ENCODE measurements at regions not wholly inside any gene's neighbourhood (a gene's known extent, or its start where the extent isn't known, plus 50 kb on each side); places are given as distances from the start of the nearest gene placed in this dataset.

DNA sequence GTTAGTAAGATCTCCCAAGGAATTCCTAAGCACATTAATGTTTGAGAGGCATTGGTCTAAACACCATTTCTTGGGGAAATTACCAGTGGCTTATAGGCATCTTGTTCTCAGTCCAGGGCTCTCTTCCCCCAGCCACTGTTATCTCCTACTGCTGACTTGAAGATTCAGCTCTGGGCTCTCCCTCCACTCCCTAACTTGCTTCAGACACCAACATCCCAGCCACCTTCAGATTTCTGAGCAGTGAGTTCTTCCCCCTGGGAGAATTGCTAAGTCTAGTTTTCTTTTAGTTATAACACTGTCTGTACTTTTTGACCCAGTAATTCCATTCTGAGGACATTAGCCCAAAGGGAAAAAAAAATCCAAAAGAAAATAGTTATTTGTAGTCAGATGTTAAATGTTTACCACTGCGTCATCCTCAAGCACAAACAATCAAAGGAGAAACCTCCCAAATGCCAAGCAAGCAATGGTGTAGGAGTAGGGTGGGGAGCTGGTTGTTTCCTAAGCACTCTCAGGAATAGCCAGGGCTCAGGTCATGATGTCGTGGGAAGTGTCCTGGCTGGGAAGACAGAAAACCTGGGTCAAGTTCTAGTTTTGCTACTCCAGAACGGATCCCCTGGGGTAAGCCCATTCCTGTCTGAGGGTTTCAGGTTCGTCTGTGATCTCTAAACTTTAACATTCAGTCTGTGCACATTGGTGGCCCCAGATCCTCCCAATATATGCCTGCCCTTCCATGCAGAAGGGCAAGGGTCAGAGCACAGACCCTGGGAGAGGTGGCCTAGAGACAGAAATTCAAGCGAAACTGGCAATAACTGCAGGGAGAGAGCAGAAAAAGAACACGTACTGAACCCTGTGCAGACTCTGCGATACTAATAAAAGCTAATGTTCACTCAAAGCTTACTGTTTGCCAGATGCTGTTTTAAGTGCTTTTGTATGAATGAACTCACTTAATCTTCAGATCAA, 191.1 kb upstream of the FGGY start:
- H3K27ac ChIP-seq: peak overlapping the region in 2 of 4 donors; percentile 44 to 53
- H3K9me3 ChIP-seq: peaks cover 0 to 6% (median 0%) of the 10 kb centered on the region in 3 donors
- H3K4me3 ChIP-seq: no peak overlapping the region
- TF ChIP-seq, protein P1, sequence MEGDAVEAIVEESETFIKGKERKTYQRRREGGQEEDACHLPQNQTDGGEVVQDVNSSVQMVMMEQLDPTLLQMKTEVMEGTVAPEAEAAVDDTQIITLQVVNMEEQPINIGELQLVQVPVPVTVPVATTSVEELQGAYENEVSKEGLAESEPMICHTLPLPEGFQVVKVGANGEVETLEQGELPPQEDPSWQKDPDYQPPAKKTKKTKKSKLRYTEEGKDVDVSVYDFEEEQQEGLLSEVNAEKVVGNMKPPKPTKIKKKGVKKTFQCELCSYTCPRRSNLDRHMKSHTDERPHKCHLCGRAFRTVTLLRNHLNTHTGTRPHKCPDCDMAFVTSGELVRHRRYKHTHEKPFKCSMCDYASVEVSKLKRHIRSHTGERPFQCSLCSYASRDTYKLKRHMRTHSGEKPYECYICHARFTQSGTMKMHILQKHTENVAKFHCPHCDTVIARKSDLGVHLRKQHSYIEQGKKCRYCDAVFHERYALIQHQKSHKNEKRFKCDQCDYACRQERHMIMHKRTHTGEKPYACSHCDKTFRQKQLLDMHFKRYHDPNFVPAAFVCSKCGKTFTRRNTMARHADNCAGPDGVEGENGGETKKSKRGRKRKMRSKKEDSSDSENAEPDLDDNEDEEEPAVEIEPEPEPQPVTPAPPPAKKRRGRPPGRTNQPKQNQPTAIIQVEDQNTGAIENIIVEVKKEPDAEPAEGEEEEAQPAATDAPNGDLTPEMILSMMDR (IDR thresholded peaks at IDR 0.05): no peak
- TF ChIP-seq POLR2A (IDR thresholded peaks at IDR 0.05): no peak
- no peaks in the 10 kb centered on the region for H3K36me3 ChIP-seq
- no peak for DNase-seq
- no peaks in the 10 kb centered on the region for H3K27me3 ChIP-seq
- peaks cover 0 to 29% (median 13%) of the 10 kb centered on the region in 3 donors for H3K4me1 ChIP-seq
- WGBS, 2 donors: 70 to 91% methylated on average over 7 of the region's 7 CpGs
- intact Hi-C loops (cut with DNase I): no loop called here

DNA sequence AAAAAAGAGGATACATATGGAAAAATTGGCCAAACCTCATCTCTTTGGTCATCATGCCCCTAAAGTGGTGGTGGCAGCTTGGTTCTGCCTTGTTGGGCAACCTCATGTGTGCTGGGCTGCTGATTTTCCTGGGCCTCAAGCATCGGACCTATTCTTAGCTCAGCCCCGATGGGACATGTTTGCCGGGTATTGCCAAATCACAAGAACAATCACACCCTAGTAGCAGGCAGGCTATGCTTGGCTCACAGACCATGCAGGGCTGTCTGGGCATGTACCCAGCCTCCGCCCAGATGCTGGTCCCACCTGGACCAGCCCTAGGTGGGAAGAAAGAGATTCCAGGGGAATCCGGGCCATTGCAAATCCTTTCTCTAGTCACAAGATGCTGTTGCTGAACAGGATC, 189.4 kb upstream of the FGGY start:
- no peaks in the 10 kb centered on the region for H3K27me3 ChIP-seq
- WGBS, 2 donors: 20 to 38% methylated on average over 5 of the region's 5 CpGs
- H3K27ac ChIP-seq: peak overlapping the region; percentile 13 to 60 (median 38)
- H3K4me3 ChIP-seq: no peak overlapping the region
- intact Hi-C loops (cut with DNase I): no loop called here
- peaks cover 0 to 29% (median 13%) of the 10 kb centered on the region in 3 donors for H3K4me1 ChIP-seq
- DNase-seq: no peak
- no peaks in the 10 kb centered on the region for H3K9me3 ChIP-seq
- TF ChIP-seq POLR2A (IDR thresholded peaks at IDR 0.05): no peak
- TF ChIP-seq, protein P1 (IDR thresholded peaks at IDR 0.05): no peak
- H3K36me3 ChIP-seq: no peaks in the 10 kb centered on the region

DNA sequence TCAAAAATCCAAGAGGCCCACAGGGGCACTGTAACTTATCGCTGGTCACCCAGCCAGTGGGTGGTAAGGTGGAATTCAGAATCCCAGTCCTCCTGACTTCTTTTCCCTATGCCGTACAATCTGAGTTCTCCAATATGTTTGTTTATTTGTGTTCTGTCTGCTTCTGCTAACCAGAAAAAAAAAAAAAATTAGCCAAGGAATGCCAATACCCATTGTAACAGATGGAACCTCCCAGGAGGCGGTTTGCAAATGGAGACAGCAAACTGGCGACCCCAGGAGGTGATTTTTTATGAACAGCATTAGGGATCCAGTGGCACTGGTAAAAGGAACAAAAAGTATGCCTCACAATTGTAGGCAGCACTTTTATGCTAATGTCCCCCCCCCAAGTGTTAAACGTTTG, 189.0 kb upstream of the FGGY start:
- Histone ChIP-seq H3K4me1 (peaks cover 0 to 29% (median 13%) of the 10 kb centered on the region in 3 donors), H3K27ac (peak overlapping the region in 2 of 4 donors; percentile 37 to 60), H3K36me3 (no peaks in the 10 kb centered on the region), H3K27me3 (no peaks in the 10 kb centered on the region), H3K9me3 (no peaks in the 10 kb centered on the region), H3K4me3 (no peak overlapping the region)
- 46 to 64% methylated on average over 5 of the region's 5 CpGs for WGBS, 2 donors
- TF ChIP-seq, protein P1 (IDR thresholded peaks at IDR 0.05): no peak
- no peak for TF ChIP-seq POLR2A (IDR thresholded peaks at IDR 0.05)
- intact Hi-C loops (cut with DNase I): no loop called here
- no peak for DNase-seq

DNA sequence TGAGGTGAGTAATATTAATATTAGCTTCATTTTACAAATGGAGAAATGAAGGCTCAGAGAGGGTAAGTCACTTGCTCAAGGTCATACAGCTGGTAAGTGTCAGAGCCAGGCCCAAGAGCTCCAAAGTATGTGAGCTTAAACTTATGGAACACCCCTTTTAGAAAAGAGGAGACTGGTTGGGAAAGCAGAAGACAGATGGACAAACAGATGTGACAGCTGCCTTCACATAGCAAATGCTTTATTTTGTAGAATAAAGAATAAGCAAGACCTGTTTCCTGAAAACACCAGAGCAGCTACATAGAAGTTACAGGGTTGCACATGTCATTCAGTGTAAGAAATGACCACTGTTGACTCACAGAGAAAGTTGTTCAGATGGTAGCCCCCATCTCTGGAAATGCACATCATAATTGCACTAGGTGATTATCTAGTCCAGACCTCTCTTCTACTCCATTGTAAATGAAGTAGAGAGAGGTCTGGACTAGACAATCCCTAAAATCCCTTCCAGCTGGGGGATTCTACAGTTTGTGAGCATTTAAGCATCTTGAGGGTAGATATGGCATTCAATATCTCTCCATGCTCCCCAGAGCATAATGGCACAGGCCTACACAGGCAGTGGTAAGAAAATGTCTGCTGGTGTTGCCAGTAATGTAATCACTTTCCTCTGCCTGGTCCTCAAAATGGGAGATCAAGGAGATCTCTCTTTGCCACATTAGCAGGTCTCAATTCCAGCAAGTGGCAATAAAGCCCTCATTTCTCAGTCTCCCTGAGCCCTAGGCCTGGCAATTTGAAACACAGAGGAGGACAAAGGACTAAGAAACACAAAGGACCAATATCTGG, 188.2 kb upstream of the FGGY start:
- intact Hi-C loops (cut with DNase I): no loop called here
- DNase-seq: no peak
- Histone ChIP-seq H3K4me1 (peaks cover 0 to 29% (median 13%) of the 10 kb centered on the region in 3 donors), H3K36me3 (no peaks in the 10 kb centered on the region), H3K27ac (no peak overlapping the region), H3K27me3 (no peaks in the 10 kb centered on the region), H3K9me3 (no peaks in the 10 kb centered on the region), H3K4me3 (no peak overlapping the region)
- TF ChIP-seq, protein P1 (IDR thresholded peaks at IDR 0.05): no peak
- no peak for TF ChIP-seq POLR2A (IDR thresholded peaks at IDR 0.05)

DNA sequence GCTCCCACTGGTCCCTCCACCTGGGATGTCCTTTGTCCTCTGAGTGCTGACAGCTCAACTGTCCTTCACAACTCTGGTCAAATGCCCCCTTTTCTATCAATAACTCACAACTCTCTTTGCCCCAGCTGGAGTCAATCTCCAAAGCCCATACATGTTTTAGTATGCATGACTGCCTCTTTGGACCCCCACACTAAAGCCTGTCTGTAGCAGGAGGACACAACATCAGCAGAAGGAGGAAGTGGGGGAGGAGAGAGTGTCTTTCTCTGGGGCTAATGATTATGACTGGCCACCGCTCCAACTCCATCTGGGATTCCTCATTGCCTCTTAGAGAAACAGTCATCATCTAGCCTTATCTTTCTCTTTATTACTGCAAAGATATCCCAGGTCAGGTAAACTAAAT, 186.6 kb upstream of the FGGY start:
- no peak for TF ChIP-seq POLR2A (IDR thresholded peaks at IDR 0.05)
- TF ChIP-seq, protein P1 (IDR thresholded peaks at IDR 0.05): no peak
- Histone ChIP-seq H3K4me1 (peaks cover 0 to 28% (median 13%) of the 10 kb centered on the region in 3 donors), H3K36me3 (no peaks in the 10 kb centered on the region), H3K4me3 (no peak overlapping the region), H3K27ac (no peak overlapping the region), H3K27me3 (no peaks in the 10 kb centered on the region), H3K9me3 (no peaks in the 10 kb centered on the region)
- intact Hi-C loops (cut with DNase I): no loop called here
- WGBS, 2 donors: 86 to 91% methylated on average over 1 of the region's 1 CpG
- DNase-seq: no peak
